ENCODE measurements at regions not wholly inside any gene's neighbourhood (a gene's known extent, or its start where the extent isn't known, plus 50 kb on each side); places are given as distances from the start of the nearest gene placed in this dataset.

DNA sequence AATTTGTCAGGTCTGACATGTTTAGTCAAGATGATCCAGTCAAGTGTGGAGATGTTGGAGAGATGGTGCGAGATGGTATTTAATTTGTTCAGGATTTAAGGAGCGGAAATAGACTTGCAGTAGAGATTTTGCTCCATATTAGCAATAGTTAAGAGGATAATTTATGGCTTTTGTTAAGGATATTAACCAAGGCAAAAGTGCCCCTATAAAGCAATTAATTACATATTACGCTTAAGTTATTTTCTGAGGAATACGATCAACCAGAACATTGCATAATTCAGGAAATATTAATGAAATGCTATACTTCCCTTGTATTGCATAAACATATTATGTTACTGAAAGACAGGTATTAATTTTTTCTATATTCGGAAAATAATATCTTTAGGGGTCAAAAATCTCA is 83.9 kb downstream of the ZIC1 start:
- Histone ChIP-seq H3K4me2 (ENCODE audit: control insufficient read depth, extremely low read depth, insufficient read depth, low read depth, low read length) (no peak overlapping the region), H3K4me1 (ENCODE audit: control insufficient read depth, extremely low read depth, insufficient read depth, low read length) (no peaks in the 10 kb centered on the region), H3K27ac (ENCODE audit: control insufficient read depth, insufficient read depth, low read length) (no peak overlapping the region), H3K9ac (ENCODE audit: control insufficient read depth, extremely low read depth, insufficient read depth, low read length) (no peak overlapping the region), H3K4me3 (ENCODE audit: control insufficient read depth in 2 of 3, extremely low read depth in 1 of 3, insufficient read depth in 2 of 3, low read depth in 1 of 3, low read length in 3 of 3) (no peak overlapping the region), H3K9me3 (ENCODE audit: control insufficient read depth, low read depth, low read length) (no peaks in the 10 kb centered on the region), H3K27me3 (ENCODE audit: control insufficient read depth, extremely low read depth, insufficient read depth, low read length) (no peaks in the 10 kb centered on the region), H4K20me1 (ENCODE audit: control insufficient read depth, extremely low read depth, insufficient read depth, low read length) (no peaks in the 10 kb centered on the region), H3K9me1 (ENCODE audit: control insufficient read depth, extremely low read depth, insufficient read depth, low read length) (no peaks in the 10 kb centered on the region), H3K36me3 (ENCODE audit: control insufficient read depth in 2 of 2, extremely low read depth in 1 of 2, insufficient read depth in 2 of 2, low read length in 2 of 2) (no peaks in the 10 kb centered on the region), H3K79me2 (ENCODE audit: control insufficient read depth, insufficient read depth, low read length) (no peaks in the 10 kb centered on the region), H2AFZ (ENCODE audit: control insufficient read depth, low read length) (no peak overlapping the region)
- no peak for FAIRE-seq
- dilution Hi-C loops (cut with MboI; ENCODE audit: extremely low pct_ligation_motif_present, low sequenced_read_pairs), result no loop called here
- no peak for DNase-seq (ENCODE audit: low read depth, low spot score)
- TF ChIP-seq, protein P1, sequence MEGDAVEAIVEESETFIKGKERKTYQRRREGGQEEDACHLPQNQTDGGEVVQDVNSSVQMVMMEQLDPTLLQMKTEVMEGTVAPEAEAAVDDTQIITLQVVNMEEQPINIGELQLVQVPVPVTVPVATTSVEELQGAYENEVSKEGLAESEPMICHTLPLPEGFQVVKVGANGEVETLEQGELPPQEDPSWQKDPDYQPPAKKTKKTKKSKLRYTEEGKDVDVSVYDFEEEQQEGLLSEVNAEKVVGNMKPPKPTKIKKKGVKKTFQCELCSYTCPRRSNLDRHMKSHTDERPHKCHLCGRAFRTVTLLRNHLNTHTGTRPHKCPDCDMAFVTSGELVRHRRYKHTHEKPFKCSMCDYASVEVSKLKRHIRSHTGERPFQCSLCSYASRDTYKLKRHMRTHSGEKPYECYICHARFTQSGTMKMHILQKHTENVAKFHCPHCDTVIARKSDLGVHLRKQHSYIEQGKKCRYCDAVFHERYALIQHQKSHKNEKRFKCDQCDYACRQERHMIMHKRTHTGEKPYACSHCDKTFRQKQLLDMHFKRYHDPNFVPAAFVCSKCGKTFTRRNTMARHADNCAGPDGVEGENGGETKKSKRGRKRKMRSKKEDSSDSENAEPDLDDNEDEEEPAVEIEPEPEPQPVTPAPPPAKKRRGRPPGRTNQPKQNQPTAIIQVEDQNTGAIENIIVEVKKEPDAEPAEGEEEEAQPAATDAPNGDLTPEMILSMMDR (optimal IDR thresholded peaks at IDR 0.05 in 1 of 3, IDR thresholded peaks at IDR 0.05 in 1 of 3, conservative IDR thresholded peaks at IDR 0.05 in 1 of 3; ENCODE audit: extremely low read depth in 1 of 3, insufficient read depth in 2 of 3, low read length in 3 of 3), result no peak
- no peak for TF ChIP-seq EZH2 (IDR thresholded peaks at IDR 0.05; ENCODE audit: low read length)

DNA sequence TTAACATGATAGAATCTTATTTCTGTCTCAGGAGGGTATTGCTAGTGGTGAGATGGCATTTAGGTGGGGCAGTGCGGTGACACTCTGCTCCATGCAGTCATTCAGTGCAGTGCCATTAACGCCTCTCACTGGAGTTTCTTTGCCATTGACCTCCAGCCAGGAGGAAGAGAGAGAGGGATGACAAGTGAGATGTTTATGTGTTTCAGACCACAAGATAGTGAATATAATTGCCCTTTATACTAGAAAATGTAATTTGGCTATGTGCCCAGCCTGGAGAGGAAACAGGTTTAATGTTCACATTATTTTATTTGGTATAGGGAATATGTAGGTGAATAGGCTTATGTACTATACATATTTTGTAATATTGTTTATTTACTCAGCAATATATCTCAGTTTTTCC is 84.5 kb downstream of the ZIC1 start:
- Histone ChIP-seq H3K27ac (ENCODE audit: control insufficient read depth, insufficient read depth, low read length) (no peak overlapping the region), H4K20me1 (ENCODE audit: control insufficient read depth, extremely low read depth, insufficient read depth, low read length) (no peaks in the 10 kb centered on the region), H3K79me2 (ENCODE audit: control insufficient read depth, insufficient read depth, low read length) (no peaks in the 10 kb centered on the region), H2AFZ (ENCODE audit: control insufficient read depth, low read length) (no peak overlapping the region), H3K36me3 (ENCODE audit: control insufficient read depth in 2 of 2, extremely low read depth in 1 of 2, insufficient read depth in 2 of 2, low read length in 2 of 2) (no peaks in the 10 kb centered on the region), H3K27me3 (ENCODE audit: control insufficient read depth, extremely low read depth, insufficient read depth, low read length) (no peaks in the 10 kb centered on the region), H3K9me1 (ENCODE audit: control insufficient read depth, extremely low read depth, insufficient read depth, low read length) (no peaks in the 10 kb centered on the region), H3K9ac (ENCODE audit: control insufficient read depth, extremely low read depth, insufficient read depth, low read length) (no peak overlapping the region), H3K4me1 (ENCODE audit: control insufficient read depth, extremely low read depth, insufficient read depth, low read length) (no peaks in the 10 kb centered on the region), H3K4me2 (ENCODE audit: control insufficient read depth, extremely low read depth, insufficient read depth, low read depth, low read length) (no peak overlapping the region), H3K9me3 (ENCODE audit: control insufficient read depth, low read depth, low read length) (no peaks in the 10 kb centered on the region), H3K4me3 (ENCODE audit: control insufficient read depth in 2 of 3, extremely low read depth in 1 of 3, insufficient read depth in 2 of 3, low read depth in 1 of 3, low read length in 3 of 3) (no peak overlapping the region)
- FAIRE-seq (no peak), DNase-seq (ENCODE audit: low read depth, low spot score) (no peak)
- TF ChIP-seq, protein P1 (optimal IDR thresholded peaks at IDR 0.05 in 1 of 3, IDR thresholded peaks at IDR 0.05 in 1 of 3, conservative IDR thresholded peaks at IDR 0.05 in 1 of 3; ENCODE audit: extremely low read depth in 1 of 3, insufficient read depth in 2 of 3, low read length in 3 of 3), result no peak
- no peak for TF ChIP-seq EZH2 (IDR thresholded peaks at IDR 0.05; ENCODE audit: low read length)
- dilution Hi-C loops (cut with MboI; ENCODE audit: extremely low pct_ligation_motif_present, low sequenced_read_pairs), result no loop called here

All from keratinocyte (primary cell).